GM13976 (cell line): ENCODE measurements at regions not wholly inside any gene's neighbourhood (a gene's known extent, or its start where the extent isn't known, plus 50 kb on each side); places are given as distances from the start of the nearest gene placed in this dataset.

Source experiments
- DNase-seq: peaks from one replicate; pipeline ENCODE4 v3.0.0; 2012; ENCODE audit warnings: low spot score
- in situ Hi-C: fragments of 300-500 bp; cut with MboI; formaldehyde crosslinking; loops from one replicate; pipeline ENCODE4 v1.12.0; 2022; ENCODE audit warnings: low sequenced_read_pairs, mixed read lengths, inconsistent platforms; ENCODE audit not compliant: unreplicated experiment
- TF ChIP-seq, protein P1 (sequence below): IDR thresholded peaks from 2 replicates; pipeline ENCODE4 v1.5.1; 2012; ENCODE audit warnings: borderline replicate concordance, mild to moderate bottlenecking; ENCODE audit not compliant: insufficient read depth; ENCODE audit errors: extremely low read depth, missing control alignments, control extremely low read depth

DNA sequence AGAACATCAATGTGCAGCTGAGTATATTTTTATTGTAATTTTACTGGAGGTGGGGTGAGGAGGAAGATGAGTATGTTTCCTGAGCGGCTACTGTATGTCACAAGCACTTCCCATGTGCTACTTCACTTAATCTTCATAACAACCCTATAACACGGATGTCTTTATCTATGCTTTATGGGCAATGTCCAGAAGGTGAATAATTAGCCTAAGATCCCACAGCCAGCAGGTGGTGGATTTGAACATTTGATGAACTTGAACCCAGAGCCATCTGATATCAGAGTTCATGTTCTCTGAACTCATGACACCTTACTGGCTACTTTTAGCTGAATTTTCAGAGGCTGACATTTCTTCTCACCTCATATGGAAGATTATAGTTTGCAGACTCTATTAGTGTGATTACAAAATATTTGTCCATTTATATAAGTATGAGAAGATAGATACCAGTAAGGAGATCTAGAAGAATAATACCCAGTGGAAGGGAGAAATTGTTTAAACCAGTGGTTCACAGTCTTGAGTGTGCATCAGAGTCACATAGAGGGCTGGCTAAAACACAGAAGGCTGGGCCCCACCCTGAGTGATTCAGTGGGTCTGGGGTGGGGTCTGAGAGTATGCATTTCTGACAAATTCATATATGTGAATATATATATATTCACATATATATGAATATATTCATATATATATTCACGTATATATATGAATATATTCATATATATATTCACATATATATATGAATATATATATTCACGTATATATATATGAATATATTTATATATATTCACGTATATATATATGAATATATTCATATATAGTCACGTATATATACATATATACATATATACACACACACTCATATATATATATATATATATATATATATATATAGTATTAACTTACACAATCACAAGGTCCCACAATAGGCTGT, 164.4 kb upstream of the NR3C1 start:
- TF ChIP-seq, protein P1, sequence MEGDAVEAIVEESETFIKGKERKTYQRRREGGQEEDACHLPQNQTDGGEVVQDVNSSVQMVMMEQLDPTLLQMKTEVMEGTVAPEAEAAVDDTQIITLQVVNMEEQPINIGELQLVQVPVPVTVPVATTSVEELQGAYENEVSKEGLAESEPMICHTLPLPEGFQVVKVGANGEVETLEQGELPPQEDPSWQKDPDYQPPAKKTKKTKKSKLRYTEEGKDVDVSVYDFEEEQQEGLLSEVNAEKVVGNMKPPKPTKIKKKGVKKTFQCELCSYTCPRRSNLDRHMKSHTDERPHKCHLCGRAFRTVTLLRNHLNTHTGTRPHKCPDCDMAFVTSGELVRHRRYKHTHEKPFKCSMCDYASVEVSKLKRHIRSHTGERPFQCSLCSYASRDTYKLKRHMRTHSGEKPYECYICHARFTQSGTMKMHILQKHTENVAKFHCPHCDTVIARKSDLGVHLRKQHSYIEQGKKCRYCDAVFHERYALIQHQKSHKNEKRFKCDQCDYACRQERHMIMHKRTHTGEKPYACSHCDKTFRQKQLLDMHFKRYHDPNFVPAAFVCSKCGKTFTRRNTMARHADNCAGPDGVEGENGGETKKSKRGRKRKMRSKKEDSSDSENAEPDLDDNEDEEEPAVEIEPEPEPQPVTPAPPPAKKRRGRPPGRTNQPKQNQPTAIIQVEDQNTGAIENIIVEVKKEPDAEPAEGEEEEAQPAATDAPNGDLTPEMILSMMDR = no peak
- in situ Hi-C loops = no loop called here
- no peak for DNase-seq

DNA sequence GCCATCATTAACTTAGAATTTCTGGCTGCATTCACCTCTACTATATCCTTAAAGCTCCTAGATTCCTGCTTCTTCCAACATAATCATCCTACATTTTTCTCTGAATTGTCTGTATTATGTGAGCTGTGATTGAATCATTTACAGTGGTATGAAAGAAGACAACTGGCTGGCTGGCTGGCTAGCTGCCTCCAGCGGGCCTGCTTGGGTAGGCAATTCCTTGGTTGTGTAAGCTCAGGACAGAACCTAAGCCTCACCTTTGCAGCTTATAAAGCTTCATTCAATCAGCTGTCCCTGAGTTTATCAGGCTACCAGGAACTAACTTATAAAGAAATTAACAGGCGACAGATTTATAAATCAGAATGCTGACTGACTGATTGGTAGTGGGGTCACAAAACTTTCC, 162.7 kb upstream of the NR3C1 start:
- TF ChIP-seq, protein P1 = no peak
- DNase-seq = no peak
- in situ Hi-C loops = no loop called here

DNA sequence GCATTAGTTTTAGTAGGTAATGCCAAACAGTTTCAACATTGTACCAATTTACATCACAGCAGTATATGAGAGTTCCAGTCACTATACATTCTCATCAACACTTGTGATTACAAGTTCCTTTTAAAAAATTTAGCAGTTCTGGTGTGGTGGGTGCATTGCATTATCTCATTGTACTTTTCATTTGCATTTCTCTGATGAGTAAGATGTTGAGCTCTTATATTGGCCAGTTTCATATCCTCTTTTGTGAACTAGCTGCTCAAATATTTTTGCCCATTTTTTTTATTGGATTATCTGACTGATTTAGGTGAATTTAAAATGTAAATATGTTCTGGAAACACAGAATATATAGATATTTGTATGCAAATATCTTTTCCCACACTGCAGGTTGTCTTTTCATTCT, 160.9 kb upstream of the NR3C1 start:
- TF ChIP-seq, protein P1 = no peak
- DNase-seq = peak; percentile 37
- in situ Hi-C loops = no loop called here

DNA sequence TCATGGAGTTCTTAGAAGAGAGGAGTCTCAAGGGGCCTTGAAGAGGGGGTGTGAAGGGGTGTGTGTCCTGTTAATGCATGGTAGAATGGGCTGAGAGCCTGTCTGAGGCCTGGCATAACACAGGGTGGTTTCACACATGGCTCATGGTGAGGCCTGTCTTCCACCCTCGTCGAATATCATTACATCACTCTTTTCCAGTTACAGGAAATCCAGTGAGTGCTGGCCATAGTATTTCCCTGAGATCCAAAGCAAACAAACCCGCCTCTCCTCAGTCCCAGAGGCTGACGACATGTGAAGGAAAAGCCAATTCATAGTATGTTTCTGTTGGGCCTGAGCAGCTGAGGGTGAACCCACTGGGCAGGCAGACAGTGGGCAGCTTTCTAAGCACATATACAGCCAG, 159.4 kb upstream of the NR3C1 start:
- DNase-seq = no peak
- in situ Hi-C loops = no loop called here
- TF ChIP-seq, protein P1 = no peak

DNA sequence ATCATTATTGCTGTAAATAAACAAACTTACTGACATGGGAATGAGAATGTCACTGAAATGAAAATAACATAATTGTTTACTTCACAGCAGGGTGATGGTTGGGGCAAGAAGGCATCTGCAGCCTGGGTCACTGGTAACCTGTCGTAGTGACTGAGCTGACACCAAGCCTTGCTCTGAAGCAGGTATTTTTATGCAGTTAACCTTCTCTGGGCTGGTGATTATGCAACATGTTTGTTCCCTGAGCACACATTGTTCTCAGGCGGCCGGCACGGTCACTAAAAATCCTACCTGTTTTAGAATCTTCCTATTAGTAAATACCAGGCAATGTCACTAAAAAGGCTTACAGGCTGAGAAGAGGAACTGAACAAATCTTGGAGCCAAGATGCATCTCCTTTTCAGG, 157.7 kb upstream of the NR3C1 start:
- no peak for DNase-seq
- in situ Hi-C loops = no loop called here
- TF ChIP-seq, protein P1 = no peak

DNA sequence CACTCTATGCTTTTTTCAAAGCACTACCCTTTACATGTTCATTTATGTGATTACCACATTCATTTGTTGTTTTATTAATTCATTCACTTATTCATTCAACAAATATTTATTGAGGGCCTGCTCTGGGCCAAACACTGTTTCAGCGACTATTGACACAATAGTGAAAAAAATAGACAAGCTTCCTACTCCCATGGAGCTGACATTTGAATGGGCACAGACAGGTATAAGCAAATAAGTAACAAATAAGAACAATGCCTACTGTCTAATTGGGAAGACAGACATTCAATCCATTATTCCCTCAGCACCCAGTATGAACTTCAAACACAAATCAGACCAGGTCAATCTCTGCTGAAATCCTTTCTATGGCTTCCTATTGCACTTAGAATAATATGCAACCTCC, 156.9 kb upstream of the NR3C1 start:
- TF ChIP-seq, protein P1 = no peak
- DNase-seq = no peak
- in situ Hi-C loops = no loop called here

DNA sequence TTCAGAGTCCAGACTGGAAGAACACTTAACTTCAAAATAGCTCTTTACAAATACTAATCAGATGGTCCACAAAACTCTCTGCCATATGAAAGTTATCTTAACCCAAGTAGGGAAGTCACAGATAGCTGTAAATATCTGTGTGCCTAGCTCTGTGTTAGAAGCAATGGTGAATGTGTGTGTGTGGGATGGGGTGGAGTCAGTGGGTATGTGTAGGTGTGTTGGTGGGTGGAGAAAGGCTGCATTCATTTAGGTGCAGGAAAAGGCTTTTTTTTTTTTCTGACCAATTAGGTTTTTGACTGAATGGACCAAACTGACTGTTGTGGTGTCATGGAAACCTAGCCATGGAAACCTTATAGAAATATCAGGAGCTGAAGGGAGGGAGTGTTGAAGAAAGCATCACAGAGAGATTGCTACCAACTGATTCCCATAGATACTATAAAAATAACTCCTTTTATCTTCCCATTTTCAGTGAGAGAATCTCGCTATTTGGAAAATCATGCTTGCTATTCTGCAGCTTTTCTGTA, 156.2 kb upstream of the NR3C1 start:
- in situ Hi-C loops = no loop called here
- TF ChIP-seq, protein P1 = no peak
- DNase-seq = no peak
